ENCODE measurements at regions not wholly inside any gene's neighbourhood (a gene's known extent, or its start where the extent isn't known, plus 50 kb on each side); places are given as distances from the start of the nearest gene placed in this dataset.

- TF ChIP-seq, protein P1, sequence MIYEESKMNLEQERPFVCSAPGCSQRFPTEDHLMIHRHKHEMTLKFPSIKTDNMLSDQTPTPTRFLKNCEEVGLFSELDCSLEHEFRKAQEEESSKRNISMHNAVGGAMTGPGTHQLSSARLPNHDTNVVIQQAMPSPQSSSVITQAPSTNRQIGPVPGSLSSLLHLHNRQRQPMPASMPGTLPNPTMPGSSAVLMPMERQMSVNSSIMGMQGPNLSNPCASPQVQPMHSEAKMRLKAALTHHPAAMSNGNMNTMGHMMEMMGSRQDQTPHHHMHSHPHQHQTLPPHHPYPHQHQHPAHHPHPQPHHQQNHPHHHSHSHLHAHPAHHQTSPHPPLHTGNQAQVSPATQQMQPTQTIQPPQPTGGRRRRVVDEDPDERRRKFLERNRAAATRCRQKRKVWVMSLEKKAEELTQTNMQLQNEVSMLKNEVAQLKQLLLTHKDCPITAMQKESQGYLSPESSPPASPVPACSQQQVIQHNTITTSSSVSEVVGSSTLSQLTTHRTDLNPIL (CRISPR knock-in tag; IDR thresholded peaks at IDR 0.05; ENCODE audit: low read depth) = no peak
- TF ChIP-seq GLIS3 (CRISPR knock-in tag; IDR thresholded peaks at IDR 0.05) = no peak
- no peak for TF ChIP-seq RARB (CRISPR knock-in tag; IDR thresholded peaks at IDR 0.05)
- TF ChIP-seq, protein P2, sequence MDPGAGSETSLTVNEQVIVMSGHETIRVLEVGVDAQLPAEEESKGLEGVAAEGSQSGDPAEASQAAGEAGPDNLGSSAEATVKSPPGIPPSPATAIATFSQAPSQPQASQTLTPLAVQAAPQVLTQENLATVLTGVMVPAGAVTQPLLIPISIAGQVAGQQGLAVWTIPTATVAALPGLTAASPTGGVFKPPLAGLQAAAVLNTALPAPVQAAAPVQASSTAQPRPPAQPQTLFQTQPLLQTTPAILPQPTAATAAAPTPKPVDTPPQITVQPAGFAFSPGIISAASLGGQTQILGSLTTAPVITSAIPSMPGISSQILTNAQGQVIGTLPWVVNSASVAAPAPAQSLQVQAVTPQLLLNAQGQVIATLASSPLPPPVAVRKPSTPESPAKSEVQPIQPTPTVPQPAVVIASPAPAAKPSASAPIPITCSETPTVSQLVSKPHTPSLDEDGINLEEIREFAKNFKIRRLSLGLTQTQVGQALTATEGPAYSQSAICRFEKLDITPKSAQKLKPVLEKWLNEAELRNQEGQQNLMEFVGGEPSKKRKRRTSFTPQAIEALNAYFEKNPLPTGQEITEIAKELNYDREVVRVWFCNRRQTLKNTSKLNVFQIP (CRISPR knock-in tag; IDR thresholded peaks at IDR 0.05; ENCODE audit: borderline replicate concordance, low read depth) = no peak
- TF ChIP-seq ZNF565 (CRISPR knock-in tag; conservative IDR thresholded peaks at IDR 0.05; ENCODE audit: low read depth) = no peak
- no peak for TF ChIP-seq ZC3H10 (CRISPR knock-in tag; IDR thresholded peaks at IDR 0.05)
- no peak for TF ChIP-seq ZNF70 (CRISPR knock-in tag; IDR thresholded peaks at IDR 0.05)
Measured at GRCh38 chr1:101364370-101365120, 127.7 kb downstream of the S1PR1 start.
